ENCODE measurements at regions not wholly inside any gene's neighbourhood (a gene's known extent, or its start where the extent isn't known, plus 50 kb on each side); places are given as distances from the start of the nearest gene placed in this dataset.

DNA sequence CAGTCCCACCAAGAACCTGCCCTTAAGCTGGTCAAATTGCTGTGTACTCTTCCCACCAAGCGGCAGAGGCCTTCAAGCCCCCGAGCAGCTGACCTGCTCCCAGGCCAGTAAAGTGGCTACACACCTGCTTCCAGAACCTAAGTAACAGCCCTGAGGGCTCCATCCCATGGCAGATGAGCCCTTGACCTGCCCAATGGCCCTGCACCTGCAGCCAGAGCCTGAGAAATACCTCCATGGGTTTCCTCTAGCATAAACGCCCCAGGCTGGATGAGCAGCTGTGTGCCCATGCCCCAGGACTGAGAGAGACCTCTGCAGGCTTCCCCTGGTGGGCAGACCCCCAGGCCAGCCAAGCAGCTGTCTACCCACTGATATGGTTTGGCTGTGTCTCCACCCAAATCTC lies 123.0 kb upstream of the LAMA2 start:
- Histone ChIP-seq H3K4me3 (replicated peaks; ENCODE audit: insufficient read depth, low read length) (no peak overlapping the region), H3K27ac (replicated peaks) (no peak overlapping the region), H3K27me3 (ENCODE audit: insufficient read depth, poor library complexity, severe bottlenecking) (no peaks in the 10 kb centered on the region)
- TF ChIP-seq, protein P1, sequence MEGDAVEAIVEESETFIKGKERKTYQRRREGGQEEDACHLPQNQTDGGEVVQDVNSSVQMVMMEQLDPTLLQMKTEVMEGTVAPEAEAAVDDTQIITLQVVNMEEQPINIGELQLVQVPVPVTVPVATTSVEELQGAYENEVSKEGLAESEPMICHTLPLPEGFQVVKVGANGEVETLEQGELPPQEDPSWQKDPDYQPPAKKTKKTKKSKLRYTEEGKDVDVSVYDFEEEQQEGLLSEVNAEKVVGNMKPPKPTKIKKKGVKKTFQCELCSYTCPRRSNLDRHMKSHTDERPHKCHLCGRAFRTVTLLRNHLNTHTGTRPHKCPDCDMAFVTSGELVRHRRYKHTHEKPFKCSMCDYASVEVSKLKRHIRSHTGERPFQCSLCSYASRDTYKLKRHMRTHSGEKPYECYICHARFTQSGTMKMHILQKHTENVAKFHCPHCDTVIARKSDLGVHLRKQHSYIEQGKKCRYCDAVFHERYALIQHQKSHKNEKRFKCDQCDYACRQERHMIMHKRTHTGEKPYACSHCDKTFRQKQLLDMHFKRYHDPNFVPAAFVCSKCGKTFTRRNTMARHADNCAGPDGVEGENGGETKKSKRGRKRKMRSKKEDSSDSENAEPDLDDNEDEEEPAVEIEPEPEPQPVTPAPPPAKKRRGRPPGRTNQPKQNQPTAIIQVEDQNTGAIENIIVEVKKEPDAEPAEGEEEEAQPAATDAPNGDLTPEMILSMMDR (IDR thresholded peaks at IDR 0.05; ENCODE audit: insufficient read depth, low read length) = no peak
- DNase-seq (ENCODE audit: low read depth in 1 of 2, low spot score in 1 of 2) = no peak

DNA sequence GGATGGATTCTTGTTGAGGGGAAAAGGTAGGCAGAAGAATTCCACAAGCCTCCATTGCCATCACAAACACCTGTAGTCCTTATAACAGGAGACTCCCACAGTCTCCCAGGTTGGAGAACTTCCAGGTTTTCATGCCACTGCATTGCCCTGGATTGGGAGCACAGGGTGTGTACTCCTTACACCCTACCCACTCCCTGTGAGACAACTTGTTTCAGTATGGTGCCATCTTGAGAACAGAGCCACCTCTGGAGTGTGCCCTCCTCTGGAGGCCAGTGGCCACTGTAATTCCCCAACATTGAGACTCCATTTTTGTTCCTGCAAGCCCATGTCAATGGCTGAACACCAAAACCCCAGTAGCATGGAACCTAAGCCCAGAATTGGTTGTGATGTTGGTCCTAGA lies 123.5 kb upstream of the LAMA2 start:
- no peaks in the 10 kb centered on the region for H3K27me3 ChIP-seq (ENCODE audit: insufficient read depth, poor library complexity, severe bottlenecking)
- H3K4me3 ChIP-seq (replicated peaks; ENCODE audit: insufficient read depth, low read length) = no peak overlapping the region
- DNase-seq (ENCODE audit: low read depth in 1 of 2, low spot score in 1 of 2) = no peak
- TF ChIP-seq, protein P2, sequence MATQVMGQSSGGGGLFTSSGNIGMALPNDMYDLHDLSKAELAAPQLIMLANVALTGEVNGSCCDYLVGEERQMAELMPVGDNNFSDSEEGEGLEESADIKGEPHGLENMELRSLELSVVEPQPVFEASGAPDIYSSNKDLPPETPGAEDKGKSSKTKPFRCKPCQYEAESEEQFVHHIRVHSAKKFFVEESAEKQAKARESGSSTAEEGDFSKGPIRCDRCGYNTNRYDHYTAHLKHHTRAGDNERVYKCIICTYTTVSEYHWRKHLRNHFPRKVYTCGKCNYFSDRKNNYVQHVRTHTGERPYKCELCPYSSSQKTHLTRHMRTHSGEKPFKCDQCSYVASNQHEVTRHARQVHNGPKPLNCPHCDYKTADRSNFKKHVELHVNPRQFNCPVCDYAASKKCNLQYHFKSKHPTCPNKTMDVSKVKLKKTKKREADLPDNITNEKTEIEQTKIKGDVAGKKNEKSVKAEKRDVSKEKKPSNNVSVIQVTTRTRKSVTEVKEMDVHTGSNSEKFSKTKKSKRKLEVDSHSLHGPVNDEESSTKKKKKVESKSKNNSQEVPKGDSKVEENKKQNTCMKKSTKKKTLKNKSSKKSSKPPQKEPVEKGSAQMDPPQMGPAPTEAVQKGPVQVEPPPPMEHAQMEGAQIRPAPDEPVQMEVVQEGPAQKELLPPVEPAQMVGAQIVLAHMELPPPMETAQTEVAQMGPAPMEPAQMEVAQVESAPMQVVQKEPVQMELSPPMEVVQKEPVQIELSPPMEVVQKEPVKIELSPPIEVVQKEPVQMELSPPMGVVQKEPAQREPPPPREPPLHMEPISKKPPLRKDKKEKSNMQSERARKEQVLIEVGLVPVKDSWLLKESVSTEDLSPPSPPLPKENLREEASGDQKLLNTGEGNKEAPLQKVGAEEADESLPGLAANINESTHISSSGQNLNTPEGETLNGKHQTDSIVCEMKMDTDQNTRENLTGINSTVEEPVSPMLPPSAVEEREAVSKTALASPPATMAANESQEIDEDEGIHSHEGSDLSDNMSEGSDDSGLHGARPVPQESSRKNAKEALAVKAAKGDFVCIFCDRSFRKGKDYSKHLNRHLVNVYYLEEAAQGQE (IDR thresholded peaks at IDR 0.05; ENCODE audit: insufficient replicate concordance, low read depth) = no peak
- no peak for TF ChIP-seq POLR2AphosphoS5 (IDR thresholded peaks at IDR 0.05; ENCODE audit: low read depth)
- TF ChIP-seq, protein P1 (IDR thresholded peaks at IDR 0.05; ENCODE audit: insufficient read depth, low read length) = no peak
- H3K27ac ChIP-seq (replicated peaks) = no peak overlapping the region

DNA sequence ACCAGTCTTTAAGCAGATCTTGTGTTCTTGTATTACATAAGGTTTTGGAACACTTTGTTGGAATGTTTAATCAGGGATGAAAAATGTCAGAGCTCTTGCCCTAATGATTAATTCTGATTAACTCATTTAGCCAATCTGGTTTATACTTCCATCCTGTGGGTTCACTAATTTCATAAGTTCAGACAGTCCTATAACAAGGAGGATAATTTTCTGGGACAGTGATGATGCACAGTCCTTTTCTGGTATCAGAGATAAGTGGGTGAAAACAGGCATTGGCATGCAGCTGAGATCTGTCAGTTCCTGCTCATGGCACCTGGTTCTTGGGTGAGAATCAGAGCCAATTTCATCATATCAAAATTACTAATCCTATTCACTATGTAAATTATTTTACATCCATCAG lies 125.0 kb upstream of the LAMA2 start:
- TF ChIP-seq SPI1 (IDR thresholded peaks at IDR 0.05; ENCODE audit: borderline replicate concordance, low read depth) = no peak
- TF ChIP-seq, protein P2 (IDR thresholded peaks at IDR 0.05; ENCODE audit: insufficient replicate concordance, low read depth) = no peak
- no peak for TF ChIP-seq POLR2AphosphoS5 (IDR thresholded peaks at IDR 0.05; ENCODE audit: low read depth)
- TF ChIP-seq GABPA (IDR thresholded peaks at IDR 0.05; ENCODE audit: low read depth) = no peak
- TF ChIP-seq, protein P1 (IDR thresholded peaks at IDR 0.05; ENCODE audit: insufficient read depth, low read length) = no peak
- no peak for DNase-seq (ENCODE audit: low read depth in 1 of 2, low spot score in 1 of 2)
- Histone ChIP-seq H3K27me3 (ENCODE audit: insufficient read depth, poor library complexity, severe bottlenecking) (no peaks in the 10 kb centered on the region), H3K27ac (replicated peaks) (no peak overlapping the region), H3K4me3 (replicated peaks; ENCODE audit: insufficient read depth, low read length) (no peak overlapping the region)

DNA sequence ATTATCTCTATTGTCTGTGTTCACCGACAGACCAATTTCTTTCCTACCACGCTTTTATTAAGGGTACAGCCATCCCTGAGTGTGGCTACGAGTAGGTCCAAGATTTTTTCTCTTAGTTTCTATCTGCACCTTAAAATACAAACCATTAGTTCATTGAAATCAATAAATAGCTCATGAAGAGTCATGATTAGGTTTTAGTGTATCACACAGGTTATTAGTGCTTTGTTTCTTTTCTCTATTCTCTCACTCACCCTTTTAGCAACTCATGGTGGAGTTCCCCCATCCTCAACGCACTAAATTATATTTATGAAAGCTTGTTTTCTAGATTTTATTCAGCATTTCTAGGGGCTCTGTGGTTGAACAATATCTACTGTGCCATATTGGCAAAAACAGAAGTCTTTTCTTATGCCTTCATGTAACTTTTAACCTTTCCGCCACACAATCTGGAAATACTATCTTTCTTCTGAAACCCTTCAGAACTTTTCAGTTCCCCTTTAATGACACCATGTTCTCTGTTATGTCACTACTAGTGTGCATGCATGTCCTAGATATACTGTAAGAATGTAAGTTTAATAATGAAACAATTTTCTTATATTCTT lies 128.2 kb upstream of the LAMA2 start:
- Histone ChIP-seq H3K27me3 (ENCODE audit: insufficient read depth, poor library complexity, severe bottlenecking) (no peaks in the 10 kb centered on the region), H3K27ac (replicated peaks) (no peak overlapping the region), H3K4me3 (replicated peaks; ENCODE audit: insufficient read depth, low read length) (no peak overlapping the region)
- DNase-seq (ENCODE audit: low read depth in 1 of 2, low spot score in 1 of 2) = no peak
- TF ChIP-seq, protein P2 (IDR thresholded peaks at IDR 0.05; ENCODE audit: insufficient replicate concordance, low read depth) = no peak
- TF ChIP-seq GABPA (IDR thresholded peaks at IDR 0.05; ENCODE audit: low read depth) (no peak), POLR2AphosphoS5 (IDR thresholded peaks at IDR 0.05; ENCODE audit: low read depth) (no peak), SPI1 (IDR thresholded peaks at IDR 0.05; ENCODE audit: borderline replicate concordance, low read depth) (no peak)
- TF ChIP-seq, protein P1 (IDR thresholded peaks at IDR 0.05; ENCODE audit: insufficient read depth, low read length) = no peak
